K562 (cell line): ENCODE measurements at regions not wholly inside any gene's neighbourhood (a gene's known extent, or its start where the extent isn't known, plus 50 kb on each side); places are given as distances from the start of the nearest gene placed in this dataset.
"Not testable (repeated sequence)": the region's sequence is repeated elsewhere in the genome, so short reads cannot be mapped to it uniquely, and the experiment has no call there.

Experiments used
- ATAC-seq: fragments of 200-7000 bp; cut with Tn5 transposase; 3 replicates; pipeline ENCODE4 v1.9.1; 2020; ENCODE audit warnings: moderate library complexity
- BruUV-seq: library from RNA; stranded (reverse); fragments of 400-500 nt; replicated peaks from 2 replicates; lab custom pipeline; 2021; lab: Mats Ljungman, UMichigan
- CTCF ChIA-PET: fragments of 300-600 bp; formaldehyde crosslinking; extraction: SDS; loops from one replicate; lab custom pipeline; 2021; ENCODE audit warnings: low intra/inter-chr PET ratio; lab: Yijun Ruan, JAX
- POLR2A ChIA-PET: fragments of 300-600, 350-650 bp; sonication (Branson Sonifier 250); formaldehyde crosslinking; extraction: SDS; loops from one replicate; lab custom pipeline; 2021; ENCODE audit warnings: antibody characterized with exemption, inconsistent platforms; lab: Yijun Ruan, JAX
- DNase-seq, 4 experiments: peaks; one replicate each; pipeline versions ENCODE4 v3.0.0 to v3.0.0-alpha.2; 2011 to 2018; ENCODE audit warnings: low spot score in 3 of 4, mixed read lengths in 3 of 4; ENCODE audit errors: extremely low read depth in 1 of 4
- FAIRE-seq: peaks from 2 replicates; lab custom pipeline; 2011; peaks lifted over from hg19 to GRCh38; lab: Jason Lieb, UNC
- H2AFZ ChIP-seq: 2 replicates; pipeline ENCODE4 v1.6.0; 2011; ENCODE audit warnings: low read depth, low read length, control low read depth, inconsistent platforms
- H3K27ac ChIP-seq: fragments of 200-600 bp; 3 replicates; pipeline ENCODE4 v1.8.0; 2011; ENCODE audit warnings: low read depth, mild to moderate bottlenecking, control low read depth, inconsistent platforms, low read length, moderate library complexity, mixed read lengths; ENCODE audit errors: extremely low read depth
- H3K27me3 ChIP-seq, 2 experiments: fragments of 300-600 bp in 1 of 2; 2 replicates in 1 of 2; 3 replicates in 1 of 2; pipeline versions ENCODE4 v1.6.0 to v1.8.0; 2011; ENCODE audit warnings: inconsistent platforms in 2 of 2, low read length in 2 of 2, mild to moderate bottlenecking in 1 of 2, mixed read lengths in 1 of 2, moderate library complexity in 1 of 2; ENCODE audit not compliant: control insufficient read depth in 2 of 2, insufficient read depth in 2 of 2
- H3K36me3 ChIP-seq: fragments of 300-600 bp; 3 replicates; pipeline ENCODE4 v1.8.0; 2011; ENCODE audit warnings: mild to moderate bottlenecking, low read length, inconsistent platforms; ENCODE audit not compliant: control insufficient read depth, insufficient read depth
- H3K4me1 ChIP-seq, 2 experiments: fragments of 200-600 bp in 1 of 2; replicated peaks in 1 of 2; 2 replicates in 1 of 2; 3 replicates in 1 of 2; pipeline versions ENCODE4 v1.5.1 to v1.8.0; 2011; ENCODE audit warnings: inconsistent platforms in 2 of 2, low read length in 2 of 2, mild to moderate bottlenecking in 1 of 2, mixed read lengths in 1 of 2, moderate library complexity in 1 of 2; ENCODE audit not compliant: control insufficient read depth in 2 of 2, insufficient read depth in 2 of 2
- H3K4me2 ChIP-seq: 2 replicates; pipeline ENCODE4 v1.6.1; 2011; ENCODE audit warnings: low read length, control low read depth, inconsistent platforms, mixed read lengths; ENCODE audit not compliant: insufficient read depth
- H3K4me3 ChIP-seq: fragments of 200-600 bp; sonication (generic), shearing (Covaris generic); 2 replicates; pipeline ENCODE4 v1.5.1; 2016; ENCODE audit warnings: control low read depth, inconsistent platforms
- H3K79me2 ChIP-seq: fragments of 200-600 bp; 3 replicates; pipeline ENCODE4 v1.8.0; 2011; ENCODE audit warnings: low read length, inconsistent platforms; ENCODE audit not compliant: control insufficient read depth, insufficient read depth
- H3K9ac ChIP-seq, 2 experiments: 2 replicates each; pipeline versions ENCODE4 v1.6.0 to v1.6.1; 2011; ENCODE audit warnings: low read depth in 2 of 2, low read length in 2 of 2, control low read depth in 1 of 2, inconsistent platforms in 1 of 2, mild to moderate bottlenecking in 1 of 2, mixed read lengths in 1 of 2; ENCODE audit not compliant: insufficient read depth in 1 of 2
- H3K9me1 ChIP-seq: one replicate; pipeline ENCODE4 v1.6.0; 2011; ENCODE audit warnings: inconsistent platforms, mild to moderate bottlenecking, low read length, moderate library complexity; ENCODE audit not compliant: control insufficient read depth, insufficient read depth
- H3K9me3 ChIP-seq: replicated peaks from 2 replicates; pipeline ENCODE4 v1.5.1; 2011; ENCODE audit warnings: low read depth, low read length, inconsistent platforms; ENCODE audit not compliant: control insufficient read depth, insufficient read depth
- H4K20me1 ChIP-seq: replicated peaks from 2 replicates; pipeline ENCODE4 v1.6.1; 2011; ENCODE audit warnings: low read length, inconsistent platforms, mixed read lengths; ENCODE audit not compliant: control insufficient read depth, insufficient read depth
- ZNF280B ChIP-seq: fragments of 250-450 bp; sonication (Bioruptor Pico); IDR thresholded peaks from 2 replicates; pipeline ENCODE4 v1.5.1; 2021; ENCODE audit warnings: mild to moderate bottlenecking
- ZNF57 ChIP-seq: fragments of 450-650 bp; formaldehyde crosslinking; IDR thresholded peaks from 2 replicates; pipeline ENCODE4 v1.4.0; 2020; ENCODE audit warnings: mild to moderate bottlenecking, moderate library complexity
- WGBS: fragments of 100-300 bp; shearing (Covaris generic); methylation state at CpG from one replicate; pipeline ENCODE4 v1.1.6; 2016; ENCODE audit warnings: low coverage, mixed read lengths; ENCODE audit not compliant: insufficient coverage; ENCODE audit errors: missing lambda C conversion rate; 5-methylcytosine and 5-hydroxymethylcytosine counted together
- in situ Hi-C: fragments of 300-500 bp; cut with MboI; formaldehyde crosslinking; loops from 4 replicates; pipeline ENCODE4 v1.15.0; 2018; ENCODE audit warnings: inconsistent platforms, mixed read lengths
- intact Hi-C: fragments of 100-400 bp; cut with micrococcal nuclease; formaldehyde crosslinking; loops from 2 replicates; pipeline ENCODE4 v1.14.2; 2022
- TF ChIP-seq, protein P1 (sequence below): sonication (generic); formaldehyde crosslinking; IDR thresholded peaks from 2 replicates; pipeline ENCODE4 v1.8.1; 2023; ENCODE audit warnings: missing genetic modification reagents, mild to moderate bottlenecking, borderline replicate concordance

DNA sequence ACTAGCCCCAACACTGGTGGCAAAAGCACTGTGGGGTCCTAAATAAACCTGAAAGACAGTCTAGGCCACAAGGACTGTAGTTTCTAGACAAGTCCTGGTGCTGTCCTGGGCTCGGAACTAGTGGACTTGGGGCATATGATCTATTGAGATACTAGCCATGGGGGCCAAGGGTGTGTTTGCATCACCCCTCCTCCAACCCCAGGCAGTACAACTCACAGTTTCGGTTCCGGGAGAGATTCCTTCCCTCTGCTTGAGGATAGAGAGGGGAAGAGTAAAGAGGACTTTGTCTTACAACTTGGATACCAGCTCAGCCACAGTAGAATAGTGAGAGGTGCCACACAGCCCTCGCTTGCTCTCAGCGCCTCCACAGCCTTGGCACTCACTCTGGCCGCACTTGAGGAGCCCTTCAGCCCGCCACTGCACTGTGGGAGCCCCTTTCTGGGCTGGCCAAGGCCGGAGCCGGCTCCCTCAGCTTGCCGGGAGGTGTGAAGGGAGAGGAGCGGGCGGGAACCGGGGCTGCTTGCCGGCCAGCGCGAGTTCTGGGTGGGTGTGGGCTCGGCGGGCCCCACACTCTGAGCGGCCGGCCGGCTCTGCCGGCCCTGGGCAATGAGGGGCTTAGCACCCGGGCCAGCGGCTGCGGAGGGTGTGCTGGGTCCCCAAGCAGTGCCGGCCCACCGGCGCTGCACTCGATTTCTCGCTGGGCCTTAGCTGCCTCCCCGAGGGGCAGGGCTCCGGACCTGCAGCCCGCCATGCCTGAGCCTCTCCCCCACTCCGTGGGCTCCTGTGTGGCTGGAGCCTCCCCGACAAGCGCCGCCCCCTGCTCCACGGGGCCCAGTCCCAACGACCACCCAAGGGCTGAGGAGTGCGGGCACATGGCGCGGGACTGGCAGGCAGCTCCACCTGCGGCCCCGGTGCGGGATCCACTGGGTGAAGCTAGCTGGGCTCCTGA lies 222.7 kb upstream of the SEMA3C start:
- H3K36me3 ChIP-seq, POLR2A ChIA-PET, intact Hi-C loops, H3K9me3 ChIP-seq, H4K20me1 ChIP-seq, H3K4me1 ChIP-seq, H3K4me2 ChIP-seq, H3K27me3 ChIP-seq, H3K79me2 ChIP-seq, H3K9me1 ChIP-seq, H2AFZ ChIP-seq, CTCF ChIA-PET, BruUV-seq, DNase-seq, FAIRE-seq, H3K4me3 ChIP-seq, H3K9ac ChIP-seq, ATAC-seq, in situ Hi-C loops, H3K27ac ChIP-seq: not testable (repeated sequence)
- WGBS = 23% methylated on average over 31 of the region's 45 CpGs

- no peaks in the 10 kb centered on the region for H3K79me2 ChIP-seq
- no peaks in the 10 kb centered on the region for H4K20me1 ChIP-seq
- ATAC-seq (no peak), FAIRE-seq (no peak), DNase-seq (no peak)
- BruUV-seq = no TSS peak
- H3K4me3 ChIP-seq = no peak overlapping the region
- no peaks in the 10 kb centered on the region for H3K9me3 ChIP-seq
- H3K36me3 ChIP-seq = no peaks in the 10 kb centered on the region
- WGBS = 21% methylated on average over 3 of the region's 3 CpGs
- H3K27me3 ChIP-seq = no peaks in the 10 kb centered on the region
- in situ Hi-C loops = no loop called here
- no peak overlapping the region for H3K27ac ChIP-seq
- H3K4me2 ChIP-seq = no peak overlapping the region
- no peak overlapping the region for H3K9ac ChIP-seq
- ChIA-PET POLR2A (no interaction called here), CTCF (no interaction called here)
- 0 out of 2 replicates have a peak overlapping the region, but pooled peaks have one; percentile 14 for H2AFZ ChIP-seq
- intact Hi-C loops = no loop called here
- H3K9me1 ChIP-seq = no peaks in the 10 kb centered on the region
- H3K4me1 ChIP-seq = no peaks in the 10 kb centered on the region
- TF ChIP-seq, protein P1, sequence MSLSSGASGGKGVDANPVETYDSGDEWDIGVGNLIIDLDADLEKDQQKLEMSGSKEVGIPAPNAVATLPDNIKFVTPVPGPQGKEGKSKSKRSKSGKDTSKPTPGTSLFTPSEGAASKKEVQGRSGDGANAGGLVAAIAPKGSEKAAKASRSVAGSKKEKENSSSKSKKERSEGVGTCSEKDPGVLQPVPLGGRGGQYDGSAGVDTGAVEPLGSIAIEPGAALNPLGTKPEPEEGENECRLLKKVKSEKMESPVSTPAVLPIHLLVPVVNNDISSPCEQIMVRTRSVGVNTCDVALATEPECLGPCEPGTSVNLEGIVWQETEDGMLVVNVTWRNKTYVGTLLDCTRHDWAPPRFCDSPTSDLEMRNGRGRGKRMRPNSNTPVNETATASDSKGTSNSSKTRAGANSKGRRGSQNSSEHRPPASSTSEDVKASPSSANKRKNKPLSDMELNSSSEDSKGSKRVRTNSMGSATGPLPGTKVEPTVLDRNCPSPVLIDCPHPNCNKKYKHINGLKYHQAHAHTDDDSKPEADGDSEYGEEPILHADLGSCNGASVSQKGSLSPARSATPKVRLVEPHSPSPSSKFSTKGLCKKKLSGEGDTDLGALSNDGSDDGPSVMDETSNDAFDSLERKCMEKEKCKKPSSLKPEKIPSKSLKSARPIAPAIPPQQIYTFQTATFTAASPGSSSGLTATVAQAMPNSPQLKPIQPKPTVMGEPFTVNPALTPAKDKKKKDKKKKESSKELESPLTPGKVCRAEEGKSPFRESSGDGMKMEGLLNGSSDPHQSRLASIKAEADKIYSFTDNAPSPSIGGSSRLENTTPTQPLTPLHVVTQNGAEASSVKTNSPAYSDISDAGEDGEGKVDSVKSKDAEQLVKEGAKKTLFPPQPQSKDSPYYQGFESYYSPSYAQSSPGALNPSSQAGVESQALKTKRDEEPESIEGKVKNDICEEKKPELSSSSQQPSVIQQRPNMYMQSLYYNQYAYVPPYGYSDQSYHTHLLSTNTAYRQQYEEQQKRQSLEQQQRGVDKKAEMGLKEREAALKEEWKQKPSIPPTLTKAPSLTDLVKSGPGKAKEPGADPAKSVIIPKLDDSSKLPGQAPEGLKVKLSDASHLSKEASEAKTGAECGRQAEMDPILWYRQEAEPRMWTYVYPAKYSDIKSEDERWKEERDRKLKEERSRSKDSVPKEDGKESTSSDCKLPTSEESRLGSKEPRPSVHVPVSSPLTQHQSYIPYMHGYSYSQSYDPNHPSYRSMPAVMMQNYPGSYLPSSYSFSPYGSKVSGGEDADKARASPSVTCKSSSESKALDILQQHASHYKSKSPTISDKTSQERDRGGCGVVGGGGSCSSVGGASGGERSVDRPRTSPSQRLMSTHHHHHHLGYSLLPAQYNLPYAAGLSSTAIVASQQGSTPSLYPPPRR (CRISPR knock-in tag) = no peak
- TF ChIP-seq ZNF57 (no peak), ZNF280B (CRISPR knock-in tag) (no peak)
Observed at GRCh38 chr7:81140775-81141174, 221.9 kb upstream of the SEMA3C start.
